ENCODE measurements at regions not wholly inside any gene's neighbourhood (a gene's known extent, or its start where the extent isn't known, plus 50 kb on each side); places are given as distances from the start of the nearest gene placed in this dataset.

- no peak for TF ChIP-seq POLR2AphosphoS5 (IDR thresholded peaks at IDR 0.05; ENCODE audit: low read depth, low read length)
- TF ChIP-seq POLR2A (IDR thresholded peaks at IDR 0.05; ENCODE audit: low read depth, low read length), result no peak
- TF ChIP-seq TAF1 (IDR thresholded peaks at IDR 0.05; ENCODE audit: borderline replicate concordance, low read depth, low read length), result no peak
Observed at GRCh38 chr10:117617086-117617485, 74.5 kb downstream of the EMX2 start.
